Ishikawa (cell line): ENCODE measurements at regions not wholly inside any gene's neighbourhood (a gene's known extent, or its start where the extent isn't known, plus 50 kb on each side); places are given as distances from the start of the nearest gene placed in this dataset.

ENCODE experiments used
- CEBPB ChIP-seq: IDR thresholded peaks from 2 replicates; pipeline ENCODE4 v1.6.1; 2012
- CREB1 ChIP-seq: IDR thresholded peaks from 2 replicates; pipeline ENCODE4 v1.6.1; 2012; ENCODE audit warnings: low read depth
- EGR1 ChIP-seq: IDR thresholded peaks from 2 replicates; pipeline ENCODE4 v1.6.1; 2012
- EP300 ChIP-seq: IDR thresholded peaks from 2 replicates; pipeline ENCODE4 v1.6.1; 2012; ENCODE audit warnings: borderline replicate concordance
- FOXM1 ChIP-seq: IDR thresholded peaks from 2 replicates; pipeline ENCODE4 v1.6.1; 2012; ENCODE audit warnings: low read depth, borderline replicate concordance
- MAX ChIP-seq: IDR thresholded peaks from 2 replicates; pipeline ENCODE4 v1.6.1; 2012
- NFIC ChIP-seq: IDR thresholded peaks from 2 replicates; pipeline ENCODE4 v1.6.1; 2012
- RAD21 ChIP-seq: IDR thresholded peaks from 2 replicates; pipeline ENCODE4 v1.6.1; 2012; ENCODE audit warnings: low read depth
- REST ChIP-seq: IDR thresholded peaks from 2 replicates; pipeline ENCODE4 v1.6.1; 2012; ENCODE audit warnings: low read depth, mild to moderate bottlenecking
- TAF1 ChIP-seq: IDR thresholded peaks from 2 replicates; pipeline ENCODE4 v1.6.1; 2012; ENCODE audit warnings: low read depth, mild to moderate bottlenecking
- TCF12 ChIP-seq: IDR thresholded peaks from 2 replicates; pipeline ENCODE4 v1.6.1; 2012; ENCODE audit warnings: low read depth
- TEAD4 ChIP-seq: IDR thresholded peaks from 2 replicates; pipeline ENCODE4 v1.6.1; 2012
- USF1 ChIP-seq: IDR thresholded peaks from 2 replicates; pipeline ENCODE4 v1.6.1; 2012
- YY1 ChIP-seq: IDR thresholded peaks from 2 replicates; pipeline ENCODE4 v1.6.1; 2012; ENCODE audit warnings: low read depth
- ZBTB7A ChIP-seq: IDR thresholded peaks from 2 replicates; pipeline ENCODE4 v1.6.1; 2012; ENCODE audit warnings: low read depth

- TF ChIP-seq EGR1 (no peak), MAX (no peak), RAD21 (no peak), YY1 (no peak), CEBPB (no peak), TAF1 (no peak), TCF12 (no peak), FOXM1 (no peak), CREB1 (no peak), ZBTB7A (no peak), REST (no peak), NFIC (no peak), TEAD4 (no peak), EP300 (no peak), USF1 (no peak)
These were observed 954.8 kb upstream of the SEL1L start for GRCh38 chr14:82488473-82488872.

- TF ChIP-seq TAF1 (no peak), FOXM1 (no peak), ZBTB7A (no peak), TEAD4 (no peak), NFIC (no peak), RAD21 (no peak), MAX (no peak), CEBPB (no peak)
These were observed 956.7 kb upstream of the SEL1L start for GRCh38 chr14:82490397-82490796.

- TF ChIP-seq ZBTB7A, result no peak
- no peak for TF ChIP-seq CREB1
- TF ChIP-seq TAF1, result no peak
- no peak for TF ChIP-seq TCF12
- no peak for TF ChIP-seq TEAD4
- no peak for TF ChIP-seq YY1
- no peak for TF ChIP-seq FOXM1
- no peak for TF ChIP-seq EP300
- no peak for TF ChIP-seq RAD21
- TF ChIP-seq USF1, result no peak
- no peak for TF ChIP-seq MAX
- TF ChIP-seq REST, result no peak
- no peak for TF ChIP-seq EGR1
- no peak for TF ChIP-seq NFIC
- TF ChIP-seq CEBPB, result no peak
These were observed 958.5 kb upstream of the SEL1L start for GRCh38 chr14:82492157-82492556.

- TF ChIP-seq USF1, result no peak
- no peak for TF ChIP-seq ZBTB7A
- TF ChIP-seq CEBPB, result no peak
- TF ChIP-seq YY1, result no peak
- TF ChIP-seq EGR1, result no peak
- TF ChIP-seq FOXM1, result no peak
- no peak for TF ChIP-seq NFIC
- TF ChIP-seq TAF1, result no peak
- no peak for TF ChIP-seq RAD21
- no peak for TF ChIP-seq CREB1
- no peak for TF ChIP-seq MAX
- no peak for TF ChIP-seq REST
- no peak for TF ChIP-seq TEAD4
These were observed 966.6 kb upstream of the SEL1L start for GRCh38 chr14:82500222-82500621.
